HepG2 (cell line): ENCODE measurements at regions not wholly inside any gene's neighbourhood (a gene's known extent, or its start where the extent isn't known, plus 50 kb on each side); places are given as distances from the start of the nearest gene placed in this dataset.

ENCODE experiments used
- ARID4A ChIP-seq: sonication (generic); formaldehyde crosslinking; IDR thresholded peaks from 2 replicates; pipeline ENCODE4 v1.5.0; 2020; ENCODE audit warnings: mild to moderate bottlenecking, missing genetic modification reagents, borderline replicate concordance
- CEBPB ChIP-seq: IDR thresholded peaks from 2 replicates; pipeline ENCODE4 v1.6.1; 2011; ENCODE audit warnings: low read depth, low read length, improper control_type of control experiment, borderline replicate concordance
- CREM ChIP-seq, 2 experiments: sonication (generic) in 1 of 2; formaldehyde crosslinking in 1 of 2; IDR thresholded peaks; 2 replicates each; pipeline versions ENCODE4 v1.4.0 to v1.6.1; 2016 to 2020; ENCODE audit warnings: antibody characterized with exemption in 1 of 2, mild to moderate bottlenecking in 1 of 2, missing genetic modification reagents in 1 of 2
- ELF4 ChIP-seq: sonication (generic); formaldehyde crosslinking; IDR thresholded peaks from 2 replicates; pipeline ENCODE4 v1.5.0; 2020; ENCODE audit warnings: missing genetic modification reagents, mild to moderate bottlenecking, moderate library complexity, borderline replicate concordance
- IRF2 ChIP-seq: IDR thresholded peaks from 2 replicates; pipeline ENCODE4 v1.6.1; 2018; ENCODE audit warnings: missing genetic modification reagents, missing compliant biosample characterization
- MIER2 ChIP-seq: IDR thresholded peaks from 2 replicates; pipeline ENCODE4 v1.6.1; 2016; ENCODE audit warnings: missing biosample characterization, missing genetic modification reagents
- NCOA5 ChIP-seq: sonication (generic); formaldehyde crosslinking; IDR thresholded peaks from 2 replicates; pipeline ENCODE4 v1.4.0; 2020; ENCODE audit warnings: missing genetic modification reagents
- PAF1 ChIP-seq: IDR thresholded peaks from 2 replicates; pipeline ENCODE4 v1.6.1; 2016; ENCODE audit warnings: missing genetic modification reagents, missing compliant biosample characterization
- PATZ1 ChIP-seq: sonication (generic); formaldehyde crosslinking; IDR thresholded peaks from 2 replicates; pipeline ENCODE4 v1.4.0; 2020; ENCODE audit warnings: missing genetic modification reagents
- PAWR ChIP-seq: sonication (generic); formaldehyde crosslinking; IDR thresholded peaks from 2 replicates; pipeline ENCODE4 v1.4.0; 2020; ENCODE audit warnings: missing genetic modification reagents, mild to moderate bottlenecking, borderline replicate concordance
- PAX8 ChIP-seq: sonication (generic); formaldehyde crosslinking; IDR thresholded peaks from 2 replicates; pipeline ENCODE4 v1.8.0; 2022; ENCODE audit warnings: mild to moderate bottlenecking, missing genetic modification reagents, borderline replicate concordance
- RORA ChIP-seq: sonication (generic); formaldehyde crosslinking; IDR thresholded peaks from 2 replicates; pipeline ENCODE4 v1.5.0; 2020; ENCODE audit warnings: mild to moderate bottlenecking, missing genetic modification reagents, moderate library complexity
- TAF15 ChIP-seq: fragments of 200-400 bp; formaldehyde crosslinking; IDR thresholded peaks from one replicate; pipeline ENCODE4 v1.6.1; 2018; ENCODE audit warnings: mild to moderate bottlenecking, low read depth, low read length; ENCODE audit not compliant: poor library complexity, severe bottlenecking
- ZFP36L2 ChIP-seq: sonication (generic); formaldehyde crosslinking; IDR thresholded peaks from 2 replicates; pipeline ENCODE4 v1.4.0; 2020; ENCODE audit warnings: missing genetic modification reagents
- ZMYM3 ChIP-seq: sonication (generic); formaldehyde crosslinking; IDR thresholded peaks from 2 replicates; pipeline ENCODE4 v1.5.1; 2020; ENCODE audit warnings: mild to moderate bottlenecking, missing genetic modification reagents
- ZNF44 ChIP-seq: sonication (generic); formaldehyde crosslinking; IDR thresholded peaks from 2 replicates; pipeline ENCODE4 v1.5.1; 2020; ENCODE audit warnings: mild to moderate bottlenecking, missing genetic modification reagents
- ZNF609 ChIP-seq: sonication (generic); formaldehyde crosslinking; IDR thresholded peaks from 2 replicates; pipeline ENCODE4 v1.4.0; 2020; ENCODE audit warnings: mild to moderate bottlenecking, missing genetic modification reagents, borderline replicate concordance
- ZNF737 ChIP-seq: sonication (generic); formaldehyde crosslinking; IDR thresholded peaks from 2 replicates; pipeline ENCODE4 v1.5.0; 2020; ENCODE audit warnings: missing genetic modification reagents, mild to moderate bottlenecking, borderline replicate concordance
- ZNF740 ChIP-seq: sonication (generic); formaldehyde crosslinking; IDR thresholded peaks from 2 replicates; pipeline ENCODE4 v1.4.0; 2020; ENCODE audit warnings: missing genetic modification reagents

GRCh38 chr1:222894331-222894730 lies 79.5 kb downstream of the DISP1 start (continued):
- TF ChIP-seq ARID4A (CRISPR knock-in tag) (no peak), CREM (IDR thresholded peaks at IDR 0.05) (no peak), CREM (CRISPR knock-in tag; IDR thresholded peaks at IDR 0.05) (no peak), ELF4 (CRISPR knock-in tag) (no peak), ZFP36L2 (CRISPR knock-in tag) (no peak), PATZ1 (CRISPR knock-in tag) (0 out of 2 replicates have a peak, but pooled peaks have one; percentile 36), ZNF609 (CRISPR knock-in tag) (no peak), RORA (CRISPR knock-in tag) (no peak), PAF1 (no peak), ZNF740 (CRISPR knock-in tag) (no peak), CEBPB (peak; percentile 33; the same call in 1 of the 2 replicates), ZNF737 (CRISPR knock-in tag) (no peak), IRF2 (no peak), MIER2 (no peak), TAF15 (no peak), NCOA5 (CRISPR knock-in tag) (no peak), PAWR (CRISPR knock-in tag) (no peak), ZNF44 (CRISPR knock-in tag) (no peak), ZMYM3 (CRISPR knock-in tag) (no peak), PAX8 (CRISPR knock-in tag) (no peak)
